Ammon's horn (tissue), 1 donor: ENCODE measurements at regions not wholly inside any gene's neighbourhood (a gene's known extent, or its start where the extent isn't known, plus 50 kb on each side); places are given as distances from the start of the nearest gene placed in this dataset.
A peak's percentile ranks its signal among the peaks of the same experiment; 100 is the strongest.

Experiments used
- DNase-seq: peaks from one replicate; pipeline ENCODE4 v3.0.0-alpha.2; 2016; ENCODE audit warnings: low spot score

- DNase-seq, result no peak
Measured at GRCh38 chr21:43364261-43364510, 62.7 kb downstream of the SIK1 start.

GRCh38 chr21:43363506-43364260 is 63.2 kb downstream of the SIK1 start:
- DNase-seq, result no peak

- DNase-seq, result no peak
Measured at GRCh38 chr21:43362915-43363314, 64.0 kb downstream of the SIK1 start.

- peak; percentile 59 for DNase-seq
Measured at GRCh38 chr21:43362321-43362791, 64.6 kb downstream of the SIK1 start.

- no peak for DNase-seq
Measured at GRCh38 chr21:43361493-43362296, 65.2 kb downstream of the SIK1 start.

- no peak for DNase-seq
Measured at GRCh38 chr21:43361127-43361492, 65.8 kb downstream of the SIK1 start.

- DNase-seq, result no peak
Measured at GRCh38 chr21:43360441-43361126, 66.3 kb downstream of the SIK1 start.

GRCh38 chr21:43358940-43359822 is 67.8 kb downstream of the SIK1 start:
- DNase-seq, result no peak

GRCh38 chr21:43357715-43358430 is 69.1 kb downstream of the SIK1 start:
- no peak for DNase-seq

- DNase-seq, result no peak
Measured at GRCh38 chr21:43355925-43356289, 71.0 kb downstream of the SIK1 start.

- no peak for DNase-seq
Measured at GRCh38 chr21:43355266-43355924, 71.5 kb downstream of the SIK1 start.

- DNase-seq, result no peak
Measured at GRCh38 chr21:43354666-43355065, 72.3 kb downstream of the SIK1 start.

- DNase-seq, result no peak
Measured at GRCh38 chr21:43354026-43354420, 72.9 kb downstream of the SIK1 start.

GRCh38 chr21:43353282-43354025 is 73.5 kb downstream of the SIK1 start:
- no peak for DNase-seq

GRCh38 chr21:43352568-43353281 is 74.2 kb downstream of the SIK1 start:
- no peak for DNase-seq

GRCh38 chr21:43352154-43352537 is 74.8 kb downstream of the SIK1 start:
- no peak for DNase-seq

GRCh38 chr21:43351501-43352153 is 75.3 kb downstream of the SIK1 start:
- DNase-seq, result no peak

- no peak for DNase-seq
Measured at GRCh38 chr21:43349644-43350043, 77.3 kb downstream of the SIK1 start.

- DNase-seq, result no peak
Measured at GRCh38 chr21:43348801-43349261, 78.1 kb downstream of the SIK1 start.
